H1 (cell line): ENCODE measurements at regions not wholly inside any gene's neighbourhood (a gene's known extent, or its start where the extent isn't known, plus 50 kb on each side); places are given as distances from the start of the nearest gene placed in this dataset.

Experiments
- CTCF ChIA-PET: fragments of 300-600 bp; sonication (Branson Sonifier 250); formaldehyde crosslinking; loops from one replicate; lab custom pipeline; 2021; ENCODE audit not compliant: partially characterized antibody; lab: Charles Lee
- POLR2A ChIA-PET: fragments of 300-600 bp; sonication (Branson Sonifier 250); formaldehyde crosslinking; loops from one replicate; lab custom pipeline; 2021; ENCODE audit warnings: inconsistent platforms; ENCODE audit not compliant: partially characterized antibody; lab: Charles Lee
- DNase-seq, 2 experiments: peaks; one replicate each; pipeline versions ENCODE4 v3.0.0 to v3.0.0-alpha.2; 2010 to 2022; ENCODE audit warnings: low spot score in 2 of 2, low read depth in 1 of 2, mixed read lengths in 1 of 2
- FAIRE-seq: peaks from 2 replicates; lab custom pipeline; 2011; peaks lifted over from hg19 to GRCh38; lab: Jason Lieb, UNC
- H2AFZ ChIP-seq: 2 replicates; pipeline ENCODE4 v1.8.1; 2012; ENCODE audit warnings: low read length, inconsistent platforms
- H2AK5ac ChIP-seq: 2 replicates; pipeline ENCODE4 v1.6.1; 2013; ENCODE audit warnings: low read depth, low read length
- H2BK120ac ChIP-seq: replicated peaks from 2 replicates; pipeline ENCODE3; 2013; ENCODE audit warnings: low read depth, low read length, inconsistent platforms
- H2BK12ac ChIP-seq: 2 replicates; pipeline ENCODE4 v1.6.1; 2013; ENCODE audit warnings: low read depth, low read length
- H2BK15ac ChIP-seq: 2 replicates; pipeline ENCODE4 v1.6.1; 2013; ENCODE audit warnings: low read length
- H2BK20ac ChIP-seq: 2 replicates; pipeline ENCODE4 v1.6.1; 2013; ENCODE audit warnings: low read length
- H2BK5ac ChIP-seq: 2 replicates; pipeline ENCODE4 v1.6.1; 2013; ENCODE audit warnings: low read depth, low read length
- H3K14ac ChIP-seq: 2 replicates; pipeline ENCODE4 v1.6.1; 2013; ENCODE audit warnings: inconsistent platforms; ENCODE audit not compliant: insufficient read length
- H3K18ac ChIP-seq: 2 replicates; pipeline ENCODE4 v1.6.1; 2013; ENCODE audit warnings: low read length; ENCODE audit errors: extremely low read depth
- H3K23ac ChIP-seq: 2 replicates; pipeline ENCODE4 v1.6.1; 2013; ENCODE audit warnings: inconsistent platforms; ENCODE audit not compliant: insufficient read length
- H3K23me2 ChIP-seq: 2 replicates; pipeline ENCODE4 v1.6.1; 2013; ENCODE audit warnings: low read depth, low read length
- H3K27ac ChIP-seq: 2 replicates; pipeline ENCODE4 v1.6.1; 2011; ENCODE audit warnings: low read depth, low read length, inconsistent platforms
- H3K27me3 ChIP-seq, 4 experiments: replicated peaks in 1 of 4; 1 replicate in 1 of 4; 2 replicates in 3 of 4; pipeline versions ENCODE4 v1.6.1 to v1.8.1; 2011 to 2013; ENCODE audit warnings: low read length in 3 of 4, mild to moderate bottlenecking in 3 of 4, inconsistent platforms in 2 of 4, mixed read lengths in 2 of 4, moderate library complexity in 1 of 4; ENCODE audit not compliant: control insufficient read depth in 3 of 4, insufficient read depth in 3 of 4; ENCODE audit errors: extremely low read depth in 1 of 4
- H3K36me3 ChIP-seq, 4 experiments: 2 replicates each; pipeline versions ENCODE4 v1.6.1 to v1.8.1; 2011 to 2013; ENCODE audit warnings: mild to moderate bottlenecking in 4 of 4, low read length in 3 of 4, moderate library complexity in 2 of 4, control low read depth in 1 of 4, inconsistent platforms in 1 of 4; ENCODE audit not compliant: insufficient read depth in 4 of 4, control insufficient read depth in 2 of 4
- H3K4ac ChIP-seq: replicated peaks from 2 replicates; pipeline ENCODE3; 2013; ENCODE audit warnings: low read length, low read depth, mixed read lengths, inconsistent platforms; ENCODE audit not compliant: insufficient read length
- H3K4me1 ChIP-seq, 4 experiments: replicated peaks in 1 of 4; 1 replicate in 1 of 4; 2 replicates in 3 of 4; pipeline versions ENCODE4 v1.6.1 to v1.8.1; 2011 to 2013; ENCODE audit warnings: low read length in 3 of 4, inconsistent platforms in 2 of 4, mixed read lengths in 1 of 4; ENCODE audit not compliant: insufficient read depth in 4 of 4, control insufficient read depth in 3 of 4
- H3K4me2 ChIP-seq, 2 experiments: 2 replicates each; pipeline versions ENCODE4 v1.6.1 to v1.8.1; 2011 to 2013; ENCODE audit warnings: low read depth in 2 of 2, low read length in 2 of 2, control low read depth in 1 of 2, inconsistent platforms in 1 of 2, mild to moderate bottlenecking in 1 of 2; ENCODE audit not compliant: insufficient read depth in 1 of 2
- H3K4me3 ChIP-seq, 4 experiments: fragments of 200-600, 300-600 bp in 1 of 4; sonication (generic), shearing (Covaris generic), sonication (Bioruptor Twin) in 1 of 4; 2 replicates each; pipeline versions ENCODE4 v1.5.1 to v1.8.1; 2011 to 2016; ENCODE audit warnings: low read length in 4 of 4, low read depth in 3 of 4, control low read depth in 2 of 4, inconsistent platforms in 2 of 4, mild to moderate bottlenecking in 2 of 4, mixed read lengths in 1 of 4, moderate library complexity in 1 of 4; ENCODE audit not compliant: insufficient read depth in 2 of 4; ENCODE audit errors: extremely low read depth in 1 of 4
- H3K56ac ChIP-seq: replicated peaks from 2 replicates; pipeline ENCODE3; 2013; ENCODE audit warnings: low read depth, mild to moderate bottlenecking, mixed read lengths, low read length, inconsistent platforms; ENCODE audit not compliant: insufficient read length
- H3K79me1 ChIP-seq: 2 replicates; pipeline ENCODE4 v1.6.1; 2013; ENCODE audit warnings: low read depth, low read length, control low read depth
- H3K79me2 ChIP-seq, 2 experiments: 2 replicates each; pipeline versions ENCODE4 v1.6.1 to v1.8.1; 2012 to 2013; ENCODE audit warnings: low read length in 2 of 2, mild to moderate bottlenecking in 2 of 2, inconsistent platforms in 1 of 2; ENCODE audit not compliant: insufficient read depth in 2 of 2, control insufficient read depth in 1 of 2
- H3K9ac ChIP-seq, 4 experiments: replicated peaks in 1 of 4; 1 replicate in 1 of 4; 2 replicates in 3 of 4; pipeline versions ENCODE4 v1.6.1 to v1.8.1; 2011 to 2013; ENCODE audit warnings: low read depth in 3 of 4, low read length in 3 of 4, control low read depth in 2 of 4, mild to moderate bottlenecking in 2 of 4, moderate library complexity in 2 of 4, inconsistent platforms in 1 of 4; ENCODE audit errors: extremely low read depth in 1 of 4
- H3K9me3 ChIP-seq, 2 experiments: 2 replicates each; pipeline versions ENCODE4 v1.6.1 to v1.8.1; 2012 to 2013; ENCODE audit warnings: mild to moderate bottlenecking in 2 of 2, moderate library complexity in 2 of 2, control low read depth in 1 of 2, inconsistent platforms in 1 of 2, low read depth in 1 of 2, low read length in 1 of 2, mixed read lengths in 1 of 2; ENCODE audit not compliant: insufficient read depth in 2 of 2
- H4K20me1 ChIP-seq, 2 experiments: replicated peaks in 1 of 2; 2 replicates each; pipeline versions ENCODE3 to v1.8.1; 2011 to 2013; ENCODE audit warnings: inconsistent platforms in 2 of 2, low read length in 2 of 2, mild to moderate bottlenecking in 1 of 2; ENCODE audit not compliant: insufficient read depth in 2 of 2, control insufficient read depth in 1 of 2
- H4K5ac ChIP-seq: 2 replicates; pipeline ENCODE4 v1.6.1; 2013; ENCODE audit warnings: low read length, low read depth, mixed read lengths, inconsistent platforms; ENCODE audit not compliant: insufficient read length
- H4K8ac ChIP-seq: 2 replicates; pipeline ENCODE4 v1.8.0; 2013; ENCODE audit warnings: mild to moderate bottlenecking, moderate library complexity, low read length, inconsistent platforms; ENCODE audit not compliant: insufficient read depth; ENCODE audit errors: extremely low read depth
- H4K91ac ChIP-seq: replicated peaks from 2 replicates; pipeline ENCODE3; 2013; ENCODE audit warnings: low read length, mixed read lengths, inconsistent platforms; ENCODE audit not compliant: insufficient read length
- ASH2L ChIP-seq: fragments of 200-600, 300-600 bp; sonication (generic); IDR thresholded peaks from one replicate; pipeline ENCODE4 v1.7.1; 2017; ENCODE audit warnings: low read length
- CBX5 ChIP-seq: fragments of 300-800, 300-1000 bp; sonication (generic); IDR thresholded peaks from 2 replicates; pipeline ENCODE4 v1.7.1; 2016; ENCODE audit warnings: antibody characterized with exemption, low read length, low read depth
- CHD1 ChIP-seq: IDR thresholded peaks from 2 replicates; pipeline ENCODE4 v1.6.1; 2012; ENCODE audit warnings: low read depth, low read length, improper control_type of control experiment
- CTCF ChIP-seq, 3 experiments: IDR thresholded peaks; 1 replicate in 2 of 3; 2 replicates in 1 of 3; pipeline versions ENCODE4 v1.5.1 to v1.6.1; 2011; ENCODE audit warnings: low read length in 3 of 3, mild to moderate bottlenecking in 3 of 3, inconsistent platforms in 2 of 3, low read depth in 1 of 3, moderate library complexity in 1 of 3; ENCODE audit not compliant: insufficient read depth in 1 of 3; ENCODE audit errors: control extremely low read depth in 1 of 3
- EZH2 ChIP-seq: fragments of 200-600 bp; sonication (generic); IDR thresholded peaks from 2 replicates; pipeline ENCODE4 v1.7.1; 2012; ENCODE audit warnings: low read depth, mild to moderate bottlenecking, moderate library complexity, low read length, inconsistent platforms; ENCODE audit not compliant: severe bottlenecking
- GTF2F1 ChIP-seq: IDR thresholded peaks from 2 replicates; pipeline ENCODE4 v1.6.1; 2012; ENCODE audit warnings: low read depth, low read length, improper control_type of control experiment, borderline replicate concordance
- SP1 ChIP-seq: IDR thresholded peaks from 2 replicates; pipeline ENCODE4 v1.6.1; 2011; ENCODE audit warnings: low read depth, low read length
- TAF7 ChIP-seq: optimal IDR thresholded peaks from 2 replicates; pipeline ENCODE3; 2011; ENCODE audit warnings: low read depth, mild to moderate bottlenecking, inconsistent platforms, low read length, moderate library complexity, borderline replicate concordance
- WGBS, 2 experiments: shearing (Covaris generic) in 1 of 2; methylation state at CpG; one replicate each; pipeline versions ENCODE4 v1.1.6 to v1.1.7; 2013 to 2015; ENCODE audit warnings: low lambda C conversion rate in 2 of 2, mixed read lengths in 2 of 2, inconsistent platforms in 1 of 2, low coverage in 1 of 2, missing lambda C conversion rate in 1 of 2; ENCODE audit not compliant: insufficient replicate concordance in 2 of 2, insufficient coverage in 1 of 2, insufficient read length in 1 of 2; ENCODE audit errors: extremely low coverage in 1 of 2, missing lambda C conversion rate in 1 of 2; 5-methylcytosine and 5-hydroxymethylcytosine counted together

GRCh38 chr11:119809346-119809745 is 80.3 kb upstream of the NECTIN1 start:
- no peak overlapping the region for H2BK15ac ChIP-seq
- H2BK12ac ChIP-seq: no peak overlapping the region
- H4K8ac ChIP-seq: no peak overlapping the region
- H2BK5ac ChIP-seq: no peak overlapping the region
- no peak overlapping the region for H3K18ac ChIP-seq
- H3K27me3 ChIP-seq: no peaks in the 10 kb centered on the region; a peak in 1 of 7 replicates
- H3K4me1 ChIP-seq: no peaks in the 10 kb centered on the region; a peak in 1 of 7 replicates
- ChIA-PET POLR2A (no interaction called here), CTCF (no interaction called here)
- H2AFZ ChIP-seq: no peak overlapping the region
- no peak overlapping the region for H3K56ac ChIP-seq
- H3K23me2 ChIP-seq: 0 out of 2 replicates have a peak, but pooled peaks cover 1% of the 10 kb centered on the region
- no peak overlapping the region for H4K91ac ChIP-seq
- H3K4ac ChIP-seq: no peak overlapping the region
- H3K79me1 ChIP-seq: no peaks in the 10 kb centered on the region
- no peak overlapping the region for H3K27ac ChIP-seq
- no peak overlapping the region for H3K4me2 ChIP-seq
- no peak overlapping the region for H2BK20ac ChIP-seq
- no peak overlapping the region for H2AK5ac ChIP-seq
- 86% methylated on average over 7 of the region's 7 CpGs; no CpG with 5 or more reads in 1 of the 2 experiments for WGBS, 2 experiments
- no peaks in the 10 kb centered on the region; a peak in 1 of 8 replicates for H3K36me3 ChIP-seq
- H4K5ac ChIP-seq: no peak overlapping the region
- no peak overlapping the region for H2BK120ac ChIP-seq
- H3K23ac ChIP-seq: no peak overlapping the region
- H3K79me2 ChIP-seq: no peaks in the 10 kb centered on the region
- TF ChIP-seq TAF7: no peak
- TF ChIP-seq EZH2: no peak
- TF ChIP-seq SP1: no peak
- TF ChIP-seq CBX5: no peak
- TF ChIP-seq CTCF (IDR thresholded peaks at IDR 0.05; ENCODE audit: control extremely low read depth in 1 of 3, insufficient read depth in 1 of 3, low read depth in 1 of 3, low read length in 3 of 3): no peak
- TF ChIP-seq ASH2L: no peak
- no peak for TF ChIP-seq CHD1
- no peak for TF ChIP-seq GTF2F1
- no peak overlapping the region for H3K14ac ChIP-seq
- no peak overlapping the region for H3K4me3 ChIP-seq
- H3K9me3 ChIP-seq: peaks cover 0 to 3% of the 10 kb centered on the region in 2 experiments; a peak in 1 of 4 replicates
- H3K9ac ChIP-seq: no peak overlapping the region
- peaks cover 0 to 3% of the 10 kb centered on the region in 2 experiments for H4K20me1 ChIP-seq
- FAIRE-seq (no peak), DNase-seq (no peak)
